GM18951 (cell line): ENCODE measurements at regions not wholly inside any gene's neighbourhood (a gene's known extent, or its start where the extent isn't known, plus 50 kb on each side); places are given as distances from the start of the nearest gene placed in this dataset.

ENCODE experiments used
- POLR2A ChIP-seq: IDR thresholded peaks from 4 replicates; pipeline ENCODE4 v1.6.1; 2011; ENCODE audit warnings: mild to moderate bottlenecking; ENCODE audit not compliant: insufficient read length, insufficient read depth; ENCODE audit errors: extremely low read depth
- in situ Hi-C: fragments of 300-500 bp; cut with MboI; formaldehyde crosslinking; loops from one replicate; pipeline ENCODE4 v1.12.0; 2022; ENCODE audit warnings: low sequenced_read_pairs, mixed read lengths, inconsistent platforms; ENCODE audit not compliant: unreplicated experiment

- no peak for TF ChIP-seq POLR2A
- in situ Hi-C loops, result no loop called here
Measured at GRCh38 chr9:96183751-96184150, 118.2 kb downstream of the HSD17B3 start.

DNA sequence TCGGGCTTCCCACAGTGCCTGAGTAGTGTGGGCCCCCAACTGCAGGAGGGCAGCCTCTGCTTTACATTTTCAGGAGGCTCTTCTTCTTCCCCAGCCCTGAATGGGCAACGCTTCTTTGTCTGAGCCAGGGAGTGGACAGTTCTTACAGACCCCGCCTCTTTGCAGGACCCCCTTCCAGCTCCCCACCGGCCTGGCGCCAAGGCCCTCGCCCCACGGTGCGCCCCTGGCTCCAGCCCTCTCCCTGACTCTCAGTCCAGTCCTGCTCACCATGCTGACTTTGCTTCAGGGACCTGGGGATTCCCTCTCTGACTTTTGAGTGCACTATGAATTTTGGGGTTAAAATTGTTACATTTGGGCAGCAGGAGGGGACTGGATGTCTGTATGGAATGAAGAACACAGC is 123.8 kb downstream of the HSD17B3 start:
- in situ Hi-C loops, result no loop called here
- no peak for TF ChIP-seq POLR2A

GRCh38 chr9:96177719-96178028 is 124.3 kb downstream of the HSD17B3 start:
- in situ Hi-C loops, result no loop called here
- TF ChIP-seq POLR2A, result no peak

DNA sequence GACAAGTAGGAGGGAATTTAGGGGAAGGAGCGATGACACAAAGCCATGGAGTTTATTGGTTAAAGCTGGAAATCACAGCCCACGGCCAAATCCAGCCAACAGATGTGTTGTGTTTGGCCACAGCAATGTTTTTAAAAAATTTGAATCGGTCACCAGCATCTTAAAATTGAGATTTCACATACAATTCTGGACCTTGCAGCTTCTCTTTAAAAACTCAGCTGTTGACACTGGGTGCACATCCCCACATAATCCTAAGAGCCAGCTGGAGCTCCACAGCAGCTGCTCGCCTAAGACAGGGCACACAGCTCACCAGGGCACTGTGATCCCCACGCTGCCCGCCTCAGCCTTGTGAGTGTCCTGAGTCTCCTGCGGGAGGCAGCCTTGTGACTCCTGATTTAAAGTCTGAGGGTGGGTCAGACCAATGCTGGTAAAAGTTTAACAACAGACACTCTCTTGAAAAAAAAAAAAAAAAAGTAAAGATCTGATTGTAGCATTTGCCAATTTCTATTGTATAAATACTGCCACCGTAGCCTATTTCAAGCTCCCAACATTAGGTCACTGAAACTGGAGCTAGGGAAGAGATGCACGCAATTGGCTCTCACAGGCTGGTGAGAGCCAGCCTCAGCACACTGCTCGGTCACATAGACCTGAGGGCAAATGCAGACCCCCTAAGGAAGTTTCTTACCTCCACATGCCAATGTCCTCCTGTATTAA is 124.8 kb downstream of the HSD17B3 start:
- in situ Hi-C loops, result no loop called here
- no peak for TF ChIP-seq POLR2A

- TF ChIP-seq POLR2A, result no peak
- in situ Hi-C loops, result no loop called here
Measured at GRCh38 chr9:96175796-96176195, 126.2 kb downstream of the HSD17B3 start.

DNA sequence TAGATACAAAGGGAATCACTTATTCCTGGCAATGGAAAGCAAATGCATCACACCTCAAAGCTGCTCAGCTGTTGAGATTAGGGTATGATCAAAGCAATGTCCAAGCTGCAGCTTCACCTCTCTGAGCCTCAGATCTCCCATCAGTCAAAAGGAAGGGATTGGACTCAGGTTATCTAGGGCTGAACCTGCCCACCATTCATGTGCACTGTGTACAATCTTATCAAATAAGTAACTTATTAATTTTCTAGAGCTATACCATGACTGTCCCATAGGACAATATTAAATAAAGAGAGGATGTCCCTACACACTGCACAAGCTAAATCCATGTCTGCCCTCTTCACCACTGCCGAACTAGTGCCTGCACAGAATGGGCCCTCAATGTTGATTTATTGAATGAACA is 127.0 kb downstream of the HSD17B3 start:
- in situ Hi-C loops, result no loop called here
- no peak for TF ChIP-seq POLR2A

DNA sequence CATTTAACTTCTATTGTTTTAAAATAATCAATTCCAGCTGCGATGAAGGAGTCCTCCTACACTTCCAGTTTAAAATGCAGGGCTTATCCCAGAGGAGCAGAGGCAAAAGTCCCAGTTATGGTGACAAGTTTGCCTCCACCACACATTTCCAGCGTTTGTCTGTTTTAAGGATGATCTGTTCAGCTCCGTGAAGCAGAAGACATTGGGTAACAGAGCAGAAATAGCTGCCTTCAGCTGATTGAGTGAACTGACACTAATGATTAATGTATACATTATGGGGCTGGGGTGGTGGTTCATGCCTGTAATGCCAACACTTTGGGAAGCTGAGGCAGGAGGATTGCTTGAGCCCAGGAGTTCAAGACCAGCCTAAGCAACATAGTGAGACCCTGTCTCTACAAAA is 127.6 kb downstream of the HSD17B3 start:
- in situ Hi-C loops, result no loop called here
- no peak for TF ChIP-seq POLR2A

DNA sequence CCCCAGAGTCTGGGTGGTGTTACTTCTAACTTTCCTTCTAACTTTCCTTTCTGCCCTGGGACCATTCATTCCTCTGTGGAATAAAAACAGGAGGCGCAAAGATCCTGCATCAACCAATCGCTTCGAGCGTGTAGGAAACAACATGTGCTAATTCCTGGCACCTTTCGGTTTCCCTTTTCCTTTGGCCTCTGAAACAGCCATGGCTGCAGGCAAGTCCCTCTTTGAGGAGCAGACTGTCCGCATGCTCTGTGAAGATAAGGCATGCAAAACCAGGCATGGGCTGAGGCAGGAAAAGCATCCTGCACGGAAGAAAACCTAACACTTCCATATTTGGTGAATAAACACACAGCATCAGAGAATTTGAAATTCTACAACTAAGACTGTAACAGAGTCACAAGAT is 128.3 kb downstream of the HSD17B3 start:
- TF ChIP-seq POLR2A, result no peak
- in situ Hi-C loops, result no loop called here

DNA sequence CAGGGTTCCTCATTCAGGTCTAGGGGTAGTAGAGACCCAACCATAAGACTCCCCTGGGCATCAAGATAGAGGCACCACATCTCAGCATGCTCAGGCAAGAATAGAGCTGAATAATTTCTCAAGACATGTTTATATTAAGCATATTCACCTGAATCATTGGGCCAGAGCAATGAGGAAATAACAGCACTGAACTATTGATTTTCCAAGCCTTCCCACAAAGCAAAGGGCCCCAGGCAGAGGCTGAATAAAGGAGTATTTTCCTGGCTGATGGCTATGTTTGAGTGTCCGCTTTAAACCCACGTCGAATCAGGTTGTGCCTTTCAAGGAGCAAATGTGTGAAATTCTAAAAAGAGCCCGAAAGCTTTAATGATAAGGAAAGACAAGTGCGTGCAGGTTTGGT is 129.2 kb downstream of the HSD17B3 start:
- in situ Hi-C loops, result no loop called here
- TF ChIP-seq POLR2A, result no peak

- in situ Hi-C loops, result no loop called here
Measured at GRCh38 chr9:96171728-96172127, 130.2 kb downstream of the HSD17B3 start.

DNA sequence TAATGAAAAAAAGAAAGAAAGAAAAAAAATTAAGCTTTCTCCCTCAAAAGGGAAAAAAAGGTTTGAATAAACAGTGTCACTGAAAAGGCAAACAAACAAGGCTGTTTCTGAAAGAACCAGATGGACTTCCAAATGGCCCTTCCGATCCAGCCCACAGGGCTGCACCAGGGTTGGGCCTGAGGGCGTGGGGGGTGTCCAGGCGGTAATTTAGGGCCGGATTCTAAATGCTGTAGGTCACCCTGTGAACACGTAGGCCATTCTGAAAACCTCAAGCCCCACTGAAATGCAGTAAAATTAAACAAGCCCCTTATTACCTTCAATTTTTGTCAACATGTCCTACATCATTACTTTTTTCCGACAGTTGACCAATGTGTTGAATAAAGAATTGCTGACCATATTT is 132.1 kb downstream of the HSD17B3 start:
- in situ Hi-C loops, result no loop called here

More at GRCh38 chr9:96171728-96172127, 130.2 kb downstream of the HSD17B3 start:
- no peak for TF ChIP-seq POLR2A

GRCh38 chr9:96169484-96169883 is 132.5 kb downstream of the HSD17B3 start:
- TF ChIP-seq POLR2A, result no peak
- in situ Hi-C loops, result no loop called here

More for the DNA sequence above, 132.1 kb downstream of the HSD17B3 start:
- TF ChIP-seq POLR2A, result no peak

GRCh38 chr9:96168882-96169281 is 133.1 kb downstream of the HSD17B3 start:
- no peak for TF ChIP-seq POLR2A
- in situ Hi-C loops, result no loop called here

DNA sequence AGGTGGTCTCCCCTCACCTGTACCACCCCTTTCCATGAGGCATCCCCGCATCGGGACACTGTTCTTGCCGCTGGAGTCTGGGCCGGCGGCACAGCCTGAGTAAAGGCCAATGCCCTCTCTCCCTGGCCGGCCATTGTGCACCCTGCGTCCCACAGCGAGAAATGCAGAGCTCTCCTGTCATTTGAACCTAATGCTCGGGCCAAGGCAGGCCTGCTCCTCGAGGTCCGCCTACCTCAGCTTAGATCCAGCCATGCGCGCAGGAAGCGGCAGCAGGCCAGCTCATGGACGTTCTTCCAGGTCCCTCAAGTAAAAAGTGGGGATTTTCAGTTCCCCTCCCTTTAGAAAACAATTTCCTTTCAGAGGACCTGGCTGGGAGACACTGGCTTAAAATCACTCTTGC is 135.0 kb downstream of the HSD17B3 start:
- no peak for TF ChIP-seq POLR2A
- in situ Hi-C loops, result no loop called here

DNA sequence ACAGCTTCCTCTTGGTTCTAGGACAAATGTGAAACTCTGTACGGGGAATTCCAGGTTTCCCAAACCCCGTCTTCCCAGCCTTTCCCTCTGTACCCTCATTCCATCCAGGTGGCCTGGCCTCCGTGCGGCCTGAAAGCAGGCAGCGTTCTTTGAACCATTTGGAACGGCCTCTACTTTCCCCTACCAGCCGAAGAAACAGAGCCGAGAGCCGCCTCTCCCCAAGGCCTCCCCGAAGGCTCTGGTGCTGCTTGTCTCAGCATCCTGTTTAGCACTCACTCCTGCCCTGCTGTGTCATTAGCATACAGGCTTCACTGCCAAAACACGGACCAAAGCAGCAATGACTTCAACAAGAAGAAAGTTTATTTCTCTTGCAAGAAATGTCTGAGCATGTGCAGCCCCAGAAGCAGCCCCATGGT is 137.7 kb downstream of the HSD17B3 start:
- in situ Hi-C loops, result no loop called here
- no peak for TF ChIP-seq POLR2A
